GM21423 (cell line): ENCODE measurements at regions not wholly inside any gene's neighbourhood (a gene's known extent, or its start where the extent isn't known, plus 50 kb on each side); places are given as distances from the start of the nearest gene placed in this dataset.
"Not testable (repeated sequence)": the region's sequence is repeated elsewhere in the genome, so short reads cannot be mapped to it uniquely, and the experiment has no call there.

Source experiments
- ATAC-seq: cut with Tn5 transposase; IDR thresholded peaks from one replicate; pipeline ENCODE4 v1.9.1; 2021; ENCODE audit warnings: mild to moderate bottlenecking, moderate library complexity; ENCODE audit not compliant: unreplicated experiment

DNA sequence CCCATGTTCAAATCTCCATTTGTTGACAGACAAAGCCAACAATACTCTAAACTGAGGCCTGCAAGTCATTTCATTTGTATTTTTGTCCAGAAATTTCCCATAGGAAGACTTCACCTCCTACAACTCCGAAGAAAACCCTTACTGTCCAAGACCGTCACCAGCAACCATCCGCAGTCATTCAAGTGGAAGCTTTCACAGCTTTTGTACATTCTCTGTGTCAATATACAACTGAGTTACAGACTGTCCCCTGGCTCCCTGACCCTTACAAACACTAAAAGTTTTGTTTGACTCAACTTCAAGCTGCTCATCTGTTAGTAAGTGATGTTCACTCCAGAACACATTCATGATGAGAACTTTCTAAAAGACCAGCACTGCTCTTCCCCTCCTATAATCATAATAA is 210.1 kb downstream of the DEPDC1B start:
- ATAC-seq, result no peak

GRCh38 chr5:60489377-60489776 is 210.6 kb downstream of the DEPDC1B start:
- no peak for ATAC-seq

DNA sequence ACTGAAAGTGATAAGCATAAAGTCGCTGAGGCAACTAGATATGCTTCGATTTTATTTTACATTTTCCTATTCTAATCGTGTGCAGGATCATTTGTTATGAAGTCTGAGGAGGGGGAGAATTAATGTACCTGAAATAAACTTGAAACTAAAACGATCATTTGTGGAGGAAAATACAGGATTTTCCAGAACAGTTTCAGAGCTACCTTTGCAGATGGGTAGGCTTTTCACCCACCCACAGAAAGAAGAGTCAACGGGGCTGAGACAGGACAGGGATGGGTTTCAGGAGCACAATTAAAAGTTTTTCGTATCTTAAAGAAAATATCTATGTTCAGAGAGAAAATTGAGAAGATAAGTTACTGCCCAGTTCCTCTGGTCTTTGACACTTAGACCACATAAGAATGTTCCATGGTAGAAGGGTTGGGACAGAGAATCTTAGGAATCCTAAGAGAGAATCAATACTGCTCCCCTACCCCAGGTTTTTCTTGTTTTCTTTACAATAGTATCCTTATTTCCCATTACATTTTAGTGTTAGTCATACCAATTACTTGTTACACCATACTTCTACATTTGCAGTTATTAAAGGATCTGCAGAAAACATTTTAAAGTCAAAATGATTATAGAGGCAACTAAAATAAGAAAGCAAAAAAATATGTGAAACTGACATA is 211.4 kb downstream of the DEPDC1B start:
- ATAC-seq, result no peak

DNA sequence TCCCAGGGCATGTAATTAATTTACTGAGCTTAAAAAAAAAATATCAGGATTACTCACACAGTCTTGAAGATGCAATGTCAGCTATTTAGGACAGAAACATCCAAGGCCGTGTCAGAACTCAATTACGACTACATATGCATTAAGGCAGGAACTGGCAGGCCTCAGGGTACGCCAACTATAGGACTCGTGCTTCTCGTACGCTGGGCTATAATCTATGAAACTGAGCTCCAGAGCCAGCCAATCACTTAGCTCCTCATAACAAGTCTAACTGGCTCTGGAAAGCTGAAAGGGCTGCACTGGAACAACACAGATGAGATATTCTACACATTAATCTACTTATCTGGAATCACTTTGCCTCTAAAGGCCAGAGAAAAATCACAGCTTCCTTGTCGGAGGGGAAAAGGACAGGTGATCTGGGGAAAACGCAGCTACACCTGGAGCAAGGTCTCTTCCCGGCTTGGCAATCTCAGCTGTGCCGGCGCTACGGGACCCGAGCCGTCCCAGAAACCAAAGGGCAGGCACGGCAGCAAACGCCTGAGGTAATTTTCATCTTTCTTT is 212.0 kb downstream of the DEPDC1B start:
- no peak for ATAC-seq

GRCh38 chr5:60487476-60487875 is 212.5 kb downstream of the DEPDC1B start:
- ATAC-seq, result no peak

- ATAC-seq, result no peak
Measured at GRCh38 chr5:60485361-60485760, 214.6 kb downstream of the DEPDC1B start.

DNA sequence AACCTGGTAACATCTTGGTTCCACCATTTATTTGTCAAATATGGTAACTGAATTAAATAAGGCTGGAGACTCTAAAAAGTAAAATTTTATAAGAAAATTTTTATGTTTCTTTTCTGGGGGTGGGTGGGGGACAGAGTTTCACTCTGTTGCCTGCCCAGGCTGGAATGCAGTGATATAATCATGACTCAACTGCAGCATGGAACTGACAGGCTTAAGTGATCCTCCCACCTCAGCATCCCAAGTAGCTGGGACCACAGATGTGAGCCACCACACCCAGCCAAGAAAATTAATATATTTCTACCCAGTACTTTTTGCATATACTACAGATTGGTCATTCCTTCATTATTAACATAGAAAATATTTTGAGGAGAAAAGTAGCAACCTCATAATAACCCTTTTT is 216.9 kb downstream of the DEPDC1B start:
- no peak for ATAC-seq

DNA sequence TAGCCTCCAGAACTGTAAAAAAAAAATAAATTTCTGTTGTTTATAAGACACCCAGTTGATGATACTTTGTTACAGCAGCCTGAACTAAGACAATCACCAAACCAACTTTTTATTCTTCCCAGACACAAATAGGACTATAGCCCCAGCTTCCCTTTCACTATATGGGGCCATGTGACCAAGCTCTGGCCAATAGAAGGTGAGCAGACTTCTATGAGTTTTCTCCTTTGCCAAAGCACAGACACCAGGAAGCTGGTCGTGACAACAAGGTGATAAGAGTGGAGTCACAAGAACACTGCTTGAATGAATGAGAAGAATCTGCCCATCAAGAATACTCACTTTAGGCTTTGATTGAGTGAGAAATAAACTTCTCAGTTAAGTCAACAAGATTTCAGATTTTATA is 217.7 kb downstream of the DEPDC1B start:
- ATAC-seq, result no peak

- no peak for ATAC-seq
Measured at GRCh38 chr5:60479542-60479941, 220.4 kb downstream of the DEPDC1B start.

DNA sequence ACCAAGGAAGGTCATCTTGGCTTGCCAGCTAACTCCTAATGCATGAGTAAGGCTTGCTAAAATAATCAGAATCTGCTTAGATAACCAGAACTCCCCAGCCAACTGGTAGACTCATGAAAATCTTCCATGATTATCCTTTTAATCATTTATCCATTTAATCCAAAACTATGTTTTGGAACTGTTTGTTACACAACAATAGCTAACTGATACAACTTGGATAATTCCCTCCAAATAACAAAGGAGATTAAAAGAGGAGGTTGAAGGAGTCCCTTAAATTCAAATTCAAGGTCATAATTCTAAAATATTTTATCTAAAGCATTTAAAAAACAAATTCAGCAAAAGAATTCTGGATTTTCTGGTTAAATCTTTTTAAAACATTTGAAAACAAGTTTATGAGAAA is 222.1 kb downstream of the DEPDC1B start:
- ATAC-seq, result no peak

GRCh38 chr5:60473654-60474053 is 226.3 kb downstream of the DEPDC1B start:
- ATAC-seq, result no peak

DNA sequence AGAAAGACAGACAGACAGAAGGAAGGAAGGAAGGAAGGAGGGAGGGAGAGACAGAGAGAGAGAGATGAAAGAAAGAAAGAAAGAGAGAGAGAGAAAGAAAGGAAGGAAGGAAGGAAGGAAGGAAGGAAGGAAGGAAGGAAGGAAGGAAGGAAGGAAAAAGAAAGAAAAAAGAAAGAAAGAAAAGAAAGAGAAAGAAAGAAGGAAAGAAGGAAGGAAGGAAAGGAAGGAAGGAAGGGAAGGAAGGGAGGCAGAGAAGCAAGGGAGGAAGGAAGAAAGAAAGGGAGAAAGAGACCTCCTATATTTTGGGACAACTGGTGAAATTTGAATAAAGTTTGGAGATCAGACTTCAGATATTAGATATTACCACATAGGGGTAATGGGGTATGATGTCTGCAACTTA is 226.9 kb downstream of the DEPDC1B start:
- not testable (repeated sequence) for ATAC-seq

DNA sequence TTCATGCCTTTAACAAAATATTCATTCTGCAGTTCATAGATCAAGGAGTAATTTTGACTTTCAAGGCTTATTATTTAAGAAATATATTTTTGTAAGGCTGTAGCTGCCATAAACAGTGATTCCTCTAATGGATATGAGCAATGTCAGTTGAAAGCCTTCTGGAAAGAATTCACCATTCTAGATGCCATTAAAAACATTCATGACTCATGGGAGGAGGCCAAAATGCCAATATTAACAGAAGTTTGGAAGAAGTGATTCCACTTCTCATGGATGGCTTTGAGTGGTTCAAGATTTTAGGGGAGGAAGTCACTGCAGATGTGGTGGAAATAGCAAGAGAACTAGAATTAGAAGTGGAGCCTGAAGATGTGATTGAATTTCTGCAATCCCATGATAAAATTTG is 229.1 kb downstream of the DEPDC1B start:
- no peak for ATAC-seq

- ATAC-seq, result no peak
Measured at GRCh38 chr5:60469286-60469685, 230.7 kb downstream of the DEPDC1B start.

- ATAC-seq, result no peak
Measured at GRCh38 chr5:60463179-60463868, 236.6 kb downstream of the DEPDC1B start.

GRCh38 chr5:60458666-60459065 is 241.3 kb downstream of the DEPDC1B start:
- no peak for ATAC-seq

GRCh38 chr5:60457233-60457632 is 242.7 kb downstream of the DEPDC1B start:
- no peak for ATAC-seq

GRCh38 chr5:60455589-60455988 is 244.4 kb downstream of the DEPDC1B start:
- ATAC-seq, result no peak

DNA sequence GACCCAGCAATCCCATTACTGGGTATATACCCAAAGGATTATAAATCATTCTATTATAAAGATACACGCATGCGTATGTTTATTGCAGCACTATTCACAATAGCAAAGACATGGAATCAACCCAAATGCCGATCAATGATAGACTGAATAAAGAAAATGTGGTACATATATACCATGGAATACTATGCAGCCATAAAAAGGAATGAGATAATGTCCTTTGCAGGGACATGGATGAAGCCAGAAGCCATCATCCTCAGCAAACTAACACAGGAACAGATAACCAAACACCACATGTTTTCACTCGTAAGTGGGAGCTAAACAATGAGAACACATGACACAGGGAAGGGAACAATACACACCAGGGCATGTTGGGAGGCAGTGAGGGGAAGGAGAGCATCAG is 245.7 kb downstream of the DEPDC1B start:
- ATAC-seq, result not testable (repeated sequence)

GRCh38 chr5:60453186-60453976 is 246.6 kb downstream of the DEPDC1B start:
- ATAC-seq, result no peak

GRCh38 chr5:60448600-60448999 is 251.4 kb downstream of the DEPDC1B start:
- no peak for ATAC-seq

GRCh38 chr5:60447488-60447920 is 252.5 kb downstream of the DEPDC1B start:
- no peak for ATAC-seq
